ENCODE measurements at regions not wholly inside any gene's neighbourhood (a gene's known extent, or its start where the extent isn't known, plus 50 kb on each side); places are given as distances from the start of the nearest gene placed in this dataset.

- H3K27ac ChIP-seq, result no peak overlapping the region
- DNase-seq (ENCODE audit: extremely low spot score in 2 of 2), result no peak
- no peak for TF ChIP-seq POLR2AphosphoS5 (IDR thresholded peaks at IDR 0.05; ENCODE audit: insufficient read depth in 1 of 2, low read depth in 1 of 2)
- no peak for TF ChIP-seq POLR2A (IDR thresholded peaks at IDR 0.05)
- no peak for TF ChIP-seq CTCF (IDR thresholded peaks at IDR 0.05)
- no peaks in the 10 kb centered on the region for H3K27me3 ChIP-seq
- no peak overlapping the region for H3K4me3 ChIP-seq
- no peaks in the 10 kb centered on the region for H3K36me3 ChIP-seq
- no peaks in the 10 kb centered on the region for H3K4me1 ChIP-seq
- intact Hi-C loops (cut with DNase I), result no loop called here
- H3K9me3 ChIP-seq, result no peaks in the 10 kb centered on the region
These were observed 278.3 kb upstream of the SP8 start for GRCh38 chr7:21064698-21065648.

- TF ChIP-seq POLR2A (IDR thresholded peaks at IDR 0.05) (no peak), CTCF (IDR thresholded peaks at IDR 0.05) (no peak), POLR2AphosphoS5 (IDR thresholded peaks at IDR 0.05; ENCODE audit: insufficient read depth in 1 of 2, low read depth in 1 of 2) (no peak)
- intact Hi-C loops (cut with DNase I), result no loop called here
- Histone ChIP-seq H3K27ac (no peak overlapping the region), H3K4me3 (no peak overlapping the region), H3K4me1 (no peaks in the 10 kb centered on the region), H3K27me3 (no peaks in the 10 kb centered on the region), H3K9me3 (no peaks in the 10 kb centered on the region), H3K36me3 (no peaks in the 10 kb centered on the region)
- no peak for DNase-seq (ENCODE audit: extremely low spot score in 2 of 2)
These were observed 279.5 kb upstream of the SP8 start for GRCh38 chr7:21066221-21066620.

- no peak overlapping the region for H3K4me3 ChIP-seq
- no peak overlapping the region for H3K27ac ChIP-seq
- H3K9me3 ChIP-seq, result no peaks in the 10 kb centered on the region
- no peaks in the 10 kb centered on the region for H3K36me3 ChIP-seq
- TF ChIP-seq CTCF (IDR thresholded peaks at IDR 0.05) (no peak), POLR2A (IDR thresholded peaks at IDR 0.05) (no peak)
- intact Hi-C loops (cut with DNase I), result no loop called here
- no peak for DNase-seq (ENCODE audit: extremely low spot score in 2 of 2)
- H3K4me1 ChIP-seq, result no peaks in the 10 kb centered on the region
- H3K27me3 ChIP-seq, result no peaks in the 10 kb centered on the region
These were observed 280.5 kb upstream of the SP8 start for GRCh38 chr7:21067216-21067615.

- Histone ChIP-seq H3K9me3 (no peaks in the 10 kb centered on the region), H3K4me3 (no peak overlapping the region), H3K27ac (no peak overlapping the region), H3K4me1 (no peaks in the 10 kb centered on the region), H3K27me3 (no peaks in the 10 kb centered on the region), H3K36me3 (no peaks in the 10 kb centered on the region)
- intact Hi-C loops (cut with DNase I), result no loop called here
- TF ChIP-seq POLR2AphosphoS5 (IDR thresholded peaks at IDR 0.05; ENCODE audit: insufficient read depth in 1 of 2, low read depth in 1 of 2) (no peak), CTCF (IDR thresholded peaks at IDR 0.05) (no peak), POLR2A (IDR thresholded peaks at IDR 0.05) (no peak)
- no peak for DNase-seq (ENCODE audit: extremely low spot score in 2 of 2)
These were observed 283.9 kb upstream of the SP8 start for GRCh38 chr7:21070571-21071090.
